RWPE1 (cell line): ENCODE measurements at regions not wholly inside any gene's neighbourhood (a gene's known extent, or its start where the extent isn't known, plus 50 kb on each side); places are given as distances from the start of the nearest gene placed in this dataset.

ENCODE experiments used
- CTCF ChIA-PET: fragments of 350-600 bp; sonication (Branson Sonifier 250); formaldehyde crosslinking; extraction: SDS; loops from one replicate; lab custom pipeline; 2021; lab: Yijun Ruan, JAX
- POLR2A ChIA-PET: fragments of 400-600 bp; formaldehyde crosslinking; extraction: SDS; loops from one replicate; lab custom pipeline; 2020; ENCODE audit warnings: antibody characterized with exemption; ENCODE audit not compliant: low non-redundant PET; lab: Yijun Ruan, JAX
- DNase-seq: peaks from one replicate; pipeline ENCODE4 v3.0.0; 2012; ENCODE audit warnings: low spot score
- H3K27ac ChIP-seq: fragments of 450-650 bp; 2 replicates; pipeline ENCODE4 v1.5.1; 2017
- CTCF ChIP-seq: fragments of 450-650 bp; conservative IDR thresholded peaks from 2 replicates; pipeline ENCODE4 v1.5.1; 2017; ENCODE audit warnings: low read depth, mild to moderate bottlenecking

- no peak overlapping the region for H3K27ac ChIP-seq
- CTCF ChIA-PET, result no interaction called here
- POLR2A ChIA-PET, result no interaction called here
- no peak for TF ChIP-seq CTCF
- DNase-seq, result no peak
Observed at GRCh38 chr4:143089847-143090246, 94.9 kb upstream of the USP38 start.

GRCh38 chr4:143091862-143092261 is 92.9 kb upstream of the USP38 start:
- no peak for DNase-seq
- TF ChIP-seq CTCF, result no peak
- POLR2A ChIA-PET, result no interaction called here
- CTCF ChIA-PET, result interaction anchor here (0.7 kb wide), 1 partner anchor 1238 kb away, joined by 4 read pairs; no protein-coding TSS in a partner anchor
- H3K27ac ChIP-seq, result no peak overlapping the region

- POLR2A ChIA-PET, result no interaction called here
- no peak for TF ChIP-seq CTCF
- no peak for DNase-seq
- no peak overlapping the region for H3K27ac ChIP-seq
- CTCF ChIA-PET, result no interaction called here
Observed at GRCh38 chr4:143095447-143095846, 89.3 kb upstream of the USP38 start.

- no peak overlapping the region for H3K27ac ChIP-seq
- no peak for DNase-seq
- POLR2A ChIA-PET, result no interaction called here
- TF ChIP-seq CTCF, result no peak
- CTCF ChIA-PET, result no interaction called here
Observed at GRCh38 chr4:143097751-143098150, 87.0 kb upstream of the USP38 start.

- ChIA-PET POLR2A (no interaction called here), CTCF (no interaction called here)
- TF ChIP-seq CTCF, result no peak
- DNase-seq, result no peak
- H3K27ac ChIP-seq, result no peak overlapping the region
Observed at GRCh38 chr4:143099693-143100092, 85.0 kb upstream of the USP38 start.

- ChIA-PET CTCF (no interaction called here), POLR2A (no interaction called here)
- H3K27ac ChIP-seq, result no peak overlapping the region
- TF ChIP-seq CTCF, result no peak
- DNase-seq, result no peak
Observed at GRCh38 chr4:143109376-143109775, 75.3 kb upstream of the USP38 start.

GRCh38 chr4:143118663-143119062 is 66.1 kb upstream of the USP38 start:
- DNase-seq, result no peak
- ChIA-PET CTCF (no interaction called here), POLR2A (no interaction called here)
- TF ChIP-seq CTCF, result no peak
- H3K27ac ChIP-seq, result no peak overlapping the region
